ENCODE measurements at regions not wholly inside any gene's neighbourhood (a gene's known extent, or its start where the extent isn't known, plus 50 kb on each side); places are given as distances from the start of the nearest gene placed in this dataset.

DNA sequence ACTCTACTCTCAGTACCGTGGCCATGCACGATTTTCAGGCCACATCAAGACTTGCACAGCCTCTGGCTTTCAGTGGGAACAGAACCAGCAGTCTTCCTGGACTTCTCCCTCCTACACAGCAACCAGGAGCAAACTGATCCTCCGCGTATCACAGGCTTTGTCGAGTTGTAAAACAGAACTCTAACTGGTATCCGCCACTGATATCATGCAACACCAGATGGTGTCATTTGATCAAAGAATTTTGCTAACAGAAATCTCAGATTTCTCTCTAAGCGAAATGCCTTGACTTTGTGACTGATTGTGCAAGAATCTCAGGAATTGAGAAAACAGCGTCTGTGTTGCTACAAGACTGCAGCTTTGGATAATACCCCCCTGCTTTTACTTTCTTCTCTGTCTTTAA, 85.7 kb downstream of the COPS8 start:
- Mint-ChIP-seq H3K27ac (ENCODE audit: unreplicated experiment) (no peak overlapping the region), H3K27me3 (ENCODE audit: unreplicated experiment) (no peaks in the 10 kb centered on the region), H3K4me1 (ENCODE audit: unreplicated experiment) (no peaks in the 10 kb centered on the region), H3K36me3 (ENCODE audit: low read depth, unreplicated experiment) (no peaks in the 10 kb centered on the region), H3K9me3 (ENCODE audit: unreplicated experiment) (no peaks in the 10 kb centered on the region), H3K4me3 (ENCODE audit: unreplicated experiment) (no peak overlapping the region)
- no peak for DNase-seq (ENCODE audit: low spot score)
- TF ChIP-seq, protein P1, sequence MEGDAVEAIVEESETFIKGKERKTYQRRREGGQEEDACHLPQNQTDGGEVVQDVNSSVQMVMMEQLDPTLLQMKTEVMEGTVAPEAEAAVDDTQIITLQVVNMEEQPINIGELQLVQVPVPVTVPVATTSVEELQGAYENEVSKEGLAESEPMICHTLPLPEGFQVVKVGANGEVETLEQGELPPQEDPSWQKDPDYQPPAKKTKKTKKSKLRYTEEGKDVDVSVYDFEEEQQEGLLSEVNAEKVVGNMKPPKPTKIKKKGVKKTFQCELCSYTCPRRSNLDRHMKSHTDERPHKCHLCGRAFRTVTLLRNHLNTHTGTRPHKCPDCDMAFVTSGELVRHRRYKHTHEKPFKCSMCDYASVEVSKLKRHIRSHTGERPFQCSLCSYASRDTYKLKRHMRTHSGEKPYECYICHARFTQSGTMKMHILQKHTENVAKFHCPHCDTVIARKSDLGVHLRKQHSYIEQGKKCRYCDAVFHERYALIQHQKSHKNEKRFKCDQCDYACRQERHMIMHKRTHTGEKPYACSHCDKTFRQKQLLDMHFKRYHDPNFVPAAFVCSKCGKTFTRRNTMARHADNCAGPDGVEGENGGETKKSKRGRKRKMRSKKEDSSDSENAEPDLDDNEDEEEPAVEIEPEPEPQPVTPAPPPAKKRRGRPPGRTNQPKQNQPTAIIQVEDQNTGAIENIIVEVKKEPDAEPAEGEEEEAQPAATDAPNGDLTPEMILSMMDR (IDR thresholded peaks at IDR 0.05; ENCODE audit: unreplicated experiment) = no peak

DNA sequence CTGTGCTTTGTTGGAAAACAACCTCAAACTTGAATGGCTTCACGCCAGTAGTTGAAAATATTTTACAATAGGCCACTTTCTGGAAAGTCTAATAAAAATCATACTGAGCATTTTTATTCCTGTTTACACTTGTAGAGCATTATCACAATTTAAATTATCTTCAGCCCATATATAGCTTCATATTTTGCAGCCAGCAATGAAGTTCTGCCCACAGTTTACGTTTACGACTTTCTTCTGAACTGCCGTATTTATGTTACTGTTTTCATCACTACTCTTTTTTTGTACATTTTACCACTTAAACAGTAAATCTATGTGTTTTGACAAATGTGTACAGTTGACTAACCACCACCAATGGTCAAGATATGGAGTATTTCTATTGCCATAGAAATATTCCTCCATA, 86.2 kb downstream of the COPS8 start:
- no peaks in the 10 kb centered on the region for H3K36me3 Mint-ChIP-seq (ENCODE audit: low read depth, unreplicated experiment)
- TF ChIP-seq, protein P1 (IDR thresholded peaks at IDR 0.05; ENCODE audit: unreplicated experiment) = no peak
- no peaks in the 10 kb centered on the region for H3K27me3 Mint-ChIP-seq (ENCODE audit: unreplicated experiment)
- H3K9me3 Mint-ChIP-seq (ENCODE audit: unreplicated experiment) = no peaks in the 10 kb centered on the region
- H3K4me3 Mint-ChIP-seq (ENCODE audit: unreplicated experiment) = no peak overlapping the region
- no peak overlapping the region for H3K27ac Mint-ChIP-seq (ENCODE audit: unreplicated experiment)
- DNase-seq (ENCODE audit: low spot score) = no peak
- no peaks in the 10 kb centered on the region for H3K4me1 Mint-ChIP-seq (ENCODE audit: unreplicated experiment)

DNA sequence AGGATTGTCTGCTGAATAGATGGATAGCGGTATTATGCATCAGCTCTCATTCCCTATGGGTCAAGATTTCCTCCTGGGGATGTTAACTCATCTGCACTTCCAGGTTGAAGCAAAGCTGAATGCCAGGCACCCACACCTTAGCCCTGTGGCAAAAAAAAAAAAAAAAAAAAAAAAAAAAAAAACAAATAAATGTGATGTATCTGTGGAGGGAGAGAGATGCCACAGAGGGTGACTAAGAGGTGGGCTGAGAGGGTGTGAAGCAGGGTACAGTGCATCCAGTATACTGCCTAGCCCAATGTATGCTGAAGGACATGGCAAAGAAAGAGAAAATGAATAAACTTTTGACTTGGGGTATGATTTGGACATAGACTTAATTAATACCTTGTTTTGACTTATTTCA, 91.4 kb downstream of the COPS8 start:
- Mint-ChIP-seq H3K27me3 (ENCODE audit: unreplicated experiment) (peaks cover 2% of the 10 kb centered on the region), H3K27ac (ENCODE audit: unreplicated experiment) (no peak overlapping the region), H3K4me1 (ENCODE audit: unreplicated experiment) (no peaks in the 10 kb centered on the region), H3K9me3 (ENCODE audit: unreplicated experiment) (no peaks in the 10 kb centered on the region), H3K4me3 (ENCODE audit: unreplicated experiment) (no peak overlapping the region), H3K36me3 (ENCODE audit: low read depth, unreplicated experiment) (no peaks in the 10 kb centered on the region)
- no peak for DNase-seq (ENCODE audit: low spot score)
- TF ChIP-seq, protein P1 (IDR thresholded peaks at IDR 0.05; ENCODE audit: unreplicated experiment) = no peak

DNA sequence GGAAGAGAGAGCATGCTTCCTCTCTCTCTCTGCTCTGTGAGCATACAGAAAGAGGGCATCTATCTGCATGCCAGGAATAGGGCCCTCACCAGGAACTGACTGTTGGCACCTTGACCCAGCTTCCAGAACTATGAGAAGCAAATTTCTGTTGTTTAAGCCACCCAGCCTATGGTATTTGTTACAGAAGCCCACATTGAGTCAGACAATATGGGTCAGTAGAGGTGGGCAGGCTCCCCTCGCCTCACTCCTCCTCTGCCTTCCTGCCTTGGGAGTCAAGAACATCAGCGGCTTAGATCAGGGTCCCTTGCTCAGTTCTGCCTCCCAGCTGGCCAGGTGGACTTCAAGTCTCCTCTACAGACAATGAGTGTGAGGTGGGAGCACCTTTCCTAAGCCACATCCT, 92.3 kb downstream of the COPS8 start:
- no peaks in the 10 kb centered on the region for H3K4me1 Mint-ChIP-seq (ENCODE audit: unreplicated experiment)

DNA sequence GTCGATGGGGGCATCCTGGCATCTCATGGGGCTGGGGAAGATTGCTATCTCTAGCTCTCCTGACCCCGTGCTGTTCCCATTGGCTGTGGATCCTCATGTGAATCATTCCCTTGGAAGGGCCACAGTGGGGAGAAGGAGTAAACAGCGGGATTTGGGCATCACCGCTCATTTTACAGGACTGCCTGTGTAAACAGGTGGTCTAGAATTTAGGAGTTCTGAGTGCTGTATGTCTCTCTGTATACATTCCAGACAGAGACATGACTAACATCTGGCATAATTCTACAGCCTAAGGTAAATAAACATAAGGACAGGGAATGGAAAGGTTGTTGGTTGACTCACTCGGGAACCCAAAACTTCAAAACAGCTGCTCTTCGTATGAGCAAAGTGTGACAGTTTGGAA, 92.7 kb downstream of the COPS8 start:
- H3K27me3 Mint-ChIP-seq (ENCODE audit: unreplicated experiment) = peaks cover 2% of the 10 kb centered on the region
- no peak overlapping the region for H3K27ac Mint-ChIP-seq (ENCODE audit: unreplicated experiment)
- no peaks in the 10 kb centered on the region for H3K4me1 Mint-ChIP-seq (ENCODE audit: unreplicated experiment)
- DNase-seq (ENCODE audit: low spot score) = no peak
- no peak overlapping the region for H3K4me3 Mint-ChIP-seq (ENCODE audit: unreplicated experiment)
- TF ChIP-seq, protein P1 (IDR thresholded peaks at IDR 0.05; ENCODE audit: unreplicated experiment) = no peak
- H3K36me3 Mint-ChIP-seq (ENCODE audit: low read depth, unreplicated experiment) = no peaks in the 10 kb centered on the region
- H3K9me3 Mint-ChIP-seq (ENCODE audit: unreplicated experiment) = no peaks in the 10 kb centered on the region

More for the DNA sequence above, 92.3 kb downstream of the COPS8 start:
- no peak for DNase-seq (ENCODE audit: low spot score)
- Mint-ChIP-seq H3K27me3 (ENCODE audit: unreplicated experiment) (peaks cover 2% of the 10 kb centered on the region), H3K36me3 (ENCODE audit: low read depth, unreplicated experiment) (no peaks in the 10 kb centered on the region), H3K9me3 (ENCODE audit: unreplicated experiment) (no peaks in the 10 kb centered on the region), H3K4me3 (ENCODE audit: unreplicated experiment) (no peak overlapping the region), H3K27ac (ENCODE audit: unreplicated experiment) (no peak overlapping the region)
- TF ChIP-seq, protein P1 (IDR thresholded peaks at IDR 0.05; ENCODE audit: unreplicated experiment) = no peak

Data from endothelial cell (in vitro differentiated cells).